Duodenal mucosa (tissue), 2 donors: ENCODE measurements at regions not wholly inside any gene's neighbourhood (a gene's known extent, or its start where the extent isn't known, plus 50 kb on each side); places are given as distances from the start of the nearest gene placed in this dataset.
"Not testable (repeated sequence)": the region's sequence is repeated elsewhere in the genome, so short reads cannot be mapped to it uniquely, and the experiment has no call there.

Experiments used
- H3K27ac ChIP-seq: one replicate; pipeline ENCODE4 v1.7.0; 2013; ENCODE audit warnings: low read depth, low read length
- H3K27me3 ChIP-seq, 2 donors: one replicate each; pipeline ENCODE4 v1.7.0; 2013; ENCODE audit warnings: low read length in 2 of 2, control low read depth in 1 of 2; ENCODE audit not compliant: insufficient read depth in 2 of 2, control insufficient read depth in 1 of 2
- H3K36me3 ChIP-seq, 2 donors: one replicate each; pipeline ENCODE4 v1.7.0; 2013; ENCODE audit warnings: low read length in 2 of 2, control low read depth in 1 of 2; ENCODE audit not compliant: insufficient read depth in 2 of 2, control insufficient read depth in 1 of 2
- H3K4me1 ChIP-seq, 2 donors: one replicate each; pipeline ENCODE4 v1.7.0; 2013; ENCODE audit warnings: low read length in 2 of 2, control low read depth in 1 of 2; ENCODE audit not compliant: insufficient read depth in 2 of 2, control insufficient read depth in 1 of 2
- H3K4me3 ChIP-seq, 2 donors: one replicate each; pipeline ENCODE4 v1.7.0; 2013; ENCODE audit warnings: low read length in 2 of 2, low read depth in 1 of 2
- H3K9ac ChIP-seq, 2 donors: one replicate each; pipeline ENCODE4 v1.7.0; 2013; ENCODE audit warnings: low read length in 2 of 2, low read depth in 1 of 2
- H3K9me3 ChIP-seq, 2 donors: one replicate each; pipeline ENCODE4 v1.7.0; 2013; ENCODE audit warnings: low read length in 2 of 2, control low read depth in 1 of 2; ENCODE audit not compliant: control insufficient read depth in 1 of 2

- no peaks in the 10 kb centered on the region for H3K27me3 ChIP-seq
Observed at GRCh38 chr16:66245868-66246267, 120.6 kb upstream of the CDH5 start.

GRCh38 chr16:66245072-66245471, 121.4 kb upstream of the CDH5 start:
- H3K4me1 ChIP-seq, result no peaks in the 10 kb centered on the region
- H3K27me3 ChIP-seq, result no peaks in the 10 kb centered on the region
- no peaks in the 10 kb centered on the region for H3K9me3 ChIP-seq
- no peak overlapping the region for H3K9ac ChIP-seq
- H3K27ac ChIP-seq, result no peak overlapping the region
- H3K36me3 ChIP-seq, result no peaks in the 10 kb centered on the region
- no peak overlapping the region for H3K4me3 ChIP-seq

More at GRCh38 chr16:66245868-66246267, 120.6 kb upstream of the CDH5 start:
- H3K4me1 ChIP-seq, result no peaks in the 10 kb centered on the region
- no peaks in the 10 kb centered on the region for H3K36me3 ChIP-seq
- H3K27ac ChIP-seq, result no peak overlapping the region
- no peaks in the 10 kb centered on the region for H3K9me3 ChIP-seq
- no peak overlapping the region for H3K9ac ChIP-seq
- no peak overlapping the region for H3K4me3 ChIP-seq

- Histone ChIP-seq H3K9ac (no peak overlapping the region), H3K27me3 (no peaks in the 10 kb centered on the region), H3K4me1 (no peaks in the 10 kb centered on the region), H3K4me3 (no peak overlapping the region), H3K9me3 (peaks cover 0 to 3% of the 10 kb centered on the region in 2 donors), H3K27ac (no peak overlapping the region), H3K36me3 (no peaks in the 10 kb centered on the region)
Observed at GRCh38 chr16:66242672-66243071, 123.8 kb upstream of the CDH5 start.

- H3K27ac ChIP-seq, H3K36me3 ChIP-seq, H3K9me3 ChIP-seq, H3K27me3 ChIP-seq, H3K4me1 ChIP-seq, H3K9ac ChIP-seq, H3K4me3 ChIP-seq: not testable (repeated sequence)
Observed at GRCh38 chr16:66242206-66242605, 124.3 kb upstream of the CDH5 start.

DNA sequence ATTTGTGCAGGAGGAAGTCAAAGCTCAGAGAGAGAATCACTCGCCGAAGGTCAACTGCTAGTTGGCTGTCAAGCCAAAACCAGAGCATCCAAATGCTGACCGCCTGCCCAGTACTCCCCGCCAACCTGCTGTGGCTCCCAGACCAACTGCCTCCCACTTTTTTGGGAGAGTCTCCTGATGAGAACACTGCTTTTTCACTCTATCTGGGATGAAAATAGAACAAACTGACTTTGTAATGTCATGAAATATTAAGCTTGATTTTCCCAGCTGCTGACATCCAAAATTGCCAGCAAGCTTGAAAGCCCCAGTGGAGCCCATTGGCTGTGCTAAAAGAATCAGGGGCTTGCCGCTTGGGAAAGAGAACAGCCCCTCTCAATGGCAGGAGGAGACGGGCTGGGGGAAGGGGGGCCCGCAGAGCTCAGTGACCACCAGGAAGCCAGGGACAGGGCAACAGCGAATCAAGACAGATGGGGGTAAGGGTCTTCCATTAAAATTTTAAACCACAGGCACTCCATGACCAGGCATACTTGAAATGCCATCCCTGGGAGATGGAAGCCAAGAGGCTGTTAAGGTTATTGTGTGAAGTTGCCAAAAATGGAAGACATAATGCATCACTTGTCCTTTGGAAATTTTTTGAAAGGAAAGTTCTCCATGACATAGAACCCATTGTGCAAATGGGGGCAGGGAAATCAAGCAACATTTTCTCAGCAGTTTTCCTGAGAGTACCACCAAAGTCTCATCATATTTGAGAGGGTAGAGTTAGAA, 125.7 kb upstream of the CDH5 start:
- no peak overlapping the region for H3K9ac ChIP-seq
- no peaks in the 10 kb centered on the region for H3K4me1 ChIP-seq
- peaks cover 0 to 3% of the 10 kb centered on the region in 2 donors for H3K9me3 ChIP-seq
- no peak overlapping the region for H3K27ac ChIP-seq
- H3K36me3 ChIP-seq, result no peaks in the 10 kb centered on the region
- no peaks in the 10 kb centered on the region for H3K27me3 ChIP-seq
- H3K4me3 ChIP-seq, result no peak overlapping the region

DNA sequence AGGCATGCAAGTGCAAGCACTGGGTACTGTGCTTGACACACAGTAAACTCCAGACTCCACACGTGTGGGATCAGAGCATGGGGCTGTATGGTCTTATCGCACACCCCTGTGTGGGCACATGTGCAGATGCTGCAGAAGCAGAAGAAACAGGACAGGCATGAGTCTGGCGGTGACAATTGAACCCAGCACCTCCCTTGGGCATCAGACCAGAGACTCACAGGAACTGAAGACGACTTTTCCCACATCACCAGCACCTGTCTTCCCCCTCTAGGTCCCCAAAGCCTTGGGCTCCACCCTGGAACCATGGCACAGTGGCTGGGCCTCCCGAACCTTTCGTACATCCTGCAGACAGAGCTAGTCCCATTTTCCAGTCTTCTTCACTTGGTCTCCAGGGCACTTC, 126.4 kb upstream of the CDH5 start:
- Histone ChIP-seq H3K9me3 (peaks cover 0 to 3% of the 10 kb centered on the region in 2 donors), H3K9ac (no peak overlapping the region), H3K4me1 (no peaks in the 10 kb centered on the region), H3K36me3 (no peaks in the 10 kb centered on the region), H3K4me3 (no peak overlapping the region), H3K27me3 (no peaks in the 10 kb centered on the region), H3K27ac (no peak overlapping the region)

DNA sequence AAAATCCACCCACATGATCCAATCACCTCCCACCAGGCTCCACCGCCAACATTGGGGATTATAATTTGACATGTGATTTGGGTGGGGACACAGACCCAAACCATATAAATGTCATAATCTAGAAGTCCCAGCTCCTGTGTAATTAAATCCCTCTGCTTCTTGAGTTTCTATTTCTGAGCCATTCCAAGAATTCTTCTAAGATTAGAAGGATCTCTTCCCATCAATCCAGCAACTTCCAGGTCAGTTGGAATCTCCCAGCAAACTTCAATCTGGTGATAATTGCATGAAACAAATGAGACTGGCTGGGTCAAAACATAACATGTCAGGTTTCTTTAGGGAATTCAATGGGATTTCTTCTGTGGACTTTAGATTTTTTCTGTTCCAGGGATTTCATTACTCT, 127.8 kb upstream of the CDH5 start:
- H3K9ac ChIP-seq, result no peak overlapping the region
- no peak overlapping the region for H3K4me3 ChIP-seq
- no peaks in the 10 kb centered on the region for H3K36me3 ChIP-seq
- H3K4me1 ChIP-seq, result no peaks in the 10 kb centered on the region
- H3K27me3 ChIP-seq, result no peaks in the 10 kb centered on the region
- peaks cover 0 to 3% of the 10 kb centered on the region in 2 donors for H3K9me3 ChIP-seq
- H3K27ac ChIP-seq, result no peak overlapping the region

- no peaks in the 10 kb centered on the region for H3K36me3 ChIP-seq
- H3K9me3 ChIP-seq, result peaks cover 0 to 3% of the 10 kb centered on the region in 2 donors
- no peak overlapping the region for H3K27ac ChIP-seq
- H3K27me3 ChIP-seq, result peaks cover 0 to 4% of the 10 kb centered on the region in 2 donors
- no peaks in the 10 kb centered on the region for H3K4me1 ChIP-seq
- H3K9ac ChIP-seq, result no peak overlapping the region
- no peak overlapping the region for H3K4me3 ChIP-seq
Observed at GRCh38 chr16:66236301-66236700, 130.2 kb upstream of the CDH5 start.

DNA sequence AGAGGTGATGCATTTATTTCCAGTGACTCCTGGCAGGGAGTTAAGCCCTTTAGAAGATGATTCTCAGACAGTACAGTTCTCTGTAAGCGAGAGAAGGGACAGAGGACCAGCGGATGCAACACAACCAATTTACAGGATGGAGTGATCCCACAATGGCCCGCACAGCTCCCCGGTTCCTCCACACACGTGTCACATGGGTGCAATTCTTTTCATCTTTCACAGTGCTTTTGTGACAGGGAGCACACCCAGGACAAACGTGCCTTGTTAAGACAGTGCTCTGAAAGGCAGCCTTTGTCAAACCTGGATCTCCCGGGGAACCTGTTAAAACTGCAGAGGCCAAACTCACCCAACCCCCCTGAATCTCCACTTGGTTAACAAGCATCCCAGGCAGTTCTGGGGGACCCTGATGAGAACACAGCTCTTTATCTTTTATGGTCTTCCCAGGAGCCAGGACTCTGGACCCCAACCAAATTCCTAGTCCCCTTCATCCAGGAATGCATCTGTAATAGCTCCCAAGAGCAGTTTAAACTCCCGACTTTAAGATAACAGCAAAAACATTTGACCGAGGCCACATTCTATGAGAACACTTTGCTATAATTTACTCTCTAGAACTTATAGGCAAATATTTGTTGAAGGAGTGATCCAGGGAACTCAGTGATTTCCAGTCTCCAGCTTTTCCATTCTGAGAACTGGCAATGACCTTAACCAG, 134.9 kb upstream of the CDH5 start:
- peaks cover 0 to 4% of the 10 kb centered on the region in 2 donors for H3K27me3 ChIP-seq
- no peaks in the 10 kb centered on the region for H3K36me3 ChIP-seq
- H3K27ac ChIP-seq, result no peak overlapping the region
- no peak overlapping the region for H3K4me3 ChIP-seq
- H3K4me1 ChIP-seq, result peaks cover 0 to 9% of the 10 kb centered on the region in 2 donors
- H3K9ac ChIP-seq, result no peak overlapping the region
- no peaks in the 10 kb centered on the region for H3K9me3 ChIP-seq

- no peaks in the 10 kb centered on the region for H3K9me3 ChIP-seq
- H3K9ac ChIP-seq, result no peak overlapping the region
- H3K27me3 ChIP-seq, result peaks cover 0 to 4% of the 10 kb centered on the region in 2 donors
- peaks cover 0 to 9% of the 10 kb centered on the region in 2 donors for H3K4me1 ChIP-seq
- H3K36me3 ChIP-seq, result no peaks in the 10 kb centered on the region
- H3K27ac ChIP-seq, result no peak overlapping the region
- no peak overlapping the region for H3K4me3 ChIP-seq
Observed at GRCh38 chr16:66229651-66230050, 136.8 kb upstream of the CDH5 start.
